ENCODE measurements at regions not wholly inside any gene's neighbourhood (a gene's known extent, or its start where the extent isn't known, plus 50 kb on each side); places are given as distances from the start of the nearest gene placed in this dataset.

GRCh38 chr1:55376897-55377296 lies 161.7 kb upstream of the USP24 start:
- TF ChIP-seq EZH2phosphoT487 (IDR thresholded peaks at IDR 0.05; ENCODE audit: insufficient read depth, low read depth) (no peak), EZH2 (IDR thresholded peaks at IDR 0.05; ENCODE audit: insufficient read depth, poor library complexity, severe bottlenecking) (no peak)
